ENCODE measurements at regions not wholly inside any gene's neighbourhood (a gene's known extent, or its start where the extent isn't known, plus 50 kb on each side); places are given as distances from the start of the nearest gene placed in this dataset.

GRCh38 chr16:51242296-51242994, 91.4 kb upstream of the SALL1 start:
- TF ChIP-seq CTCF (IDR thresholded peaks at IDR 0.05): no peak
- H3K36me3 ChIP-seq (ENCODE audit: insufficient read depth in 1 of 2, low read depth in 1 of 2): no peaks in the 10 kb centered on the region

GRCh38 chr16:51239196-51239595, 88.1 kb upstream of the SALL1 start:
- 72 to 90% (median 88%) methylated on average over 2 of the region's 2 CpGs for WGBS, 3 donors

More at GRCh38 chr16:51242296-51242994, 91.4 kb upstream of the SALL1 start:
- Histone ChIP-seq H3K9me3 (no peaks in the 10 kb centered on the region), H3K4me1 (no peaks in the 10 kb centered on the region), H3K4me3 (no peak overlapping the region), H3K27me3 (ENCODE audit: insufficient read depth in 3 of 3, low read length in 2 of 3) (peaks cover 0 to 1% (median 0%) of the 10 kb centered on the region in 3 donors), H3K27ac (no peak overlapping the region)
- DNase-seq (no peak), ATAC-seq (no peak)
- 50 to 53% (median 52%) methylated on average over 3 of the region's 3 CpGs for WGBS, 3 donors
- intact Hi-C loops (cut with DNase I): no loop called here

GRCh38 chr16:51237861-51238378, 86.8 kb upstream of the SALL1 start:
- no peak overlapping the region for H3K4me3 ChIP-seq
- no peaks in the 10 kb centered on the region for H3K27me3 ChIP-seq (ENCODE audit: insufficient read depth in 3 of 3, low read length in 2 of 3)
- ATAC-seq (no peak), DNase-seq (no peak)
- H3K36me3 ChIP-seq (ENCODE audit: insufficient read depth in 1 of 2, low read depth in 1 of 2): no peaks in the 10 kb centered on the region
- no peaks in the 10 kb centered on the region for H3K4me1 ChIP-seq
- TF ChIP-seq CTCF (IDR thresholded peaks at IDR 0.05): no peak
- H3K9me3 ChIP-seq: no peaks in the 10 kb centered on the region
- no peak overlapping the region for H3K27ac ChIP-seq
- intact Hi-C loops (cut with DNase I): loop anchor here in 1 of 2 donors (1.0 kb wide), 1 partner anchor 49 kb away; no protein-coding TSS in a partner anchor
- WGBS, 3 donors: 39 to 46% (median 39%) methylated on average over 6 of the region's 6 CpGs

More at GRCh38 chr16:51239196-51239595, 88.1 kb upstream of the SALL1 start:
- intact Hi-C loops (cut with DNase I): no loop called here
- Histone ChIP-seq H3K27me3 (ENCODE audit: insufficient read depth in 3 of 3, low read length in 2 of 3) (peaks cover 0 to 1% (median 0%) of the 10 kb centered on the region in 3 donors), H3K4me3 (no peak overlapping the region), H3K9me3 (no peaks in the 10 kb centered on the region), H3K36me3 (ENCODE audit: insufficient read depth in 1 of 2, low read depth in 1 of 2) (no peaks in the 10 kb centered on the region), H3K4me1 (no peaks in the 10 kb centered on the region), H3K27ac (no peak overlapping the region)
- no peak for ATAC-seq
- no peak for DNase-seq
- no peak for TF ChIP-seq CTCF (IDR thresholded peaks at IDR 0.05)

GRCh38 chr16:51237207-51237606, 86.1 kb upstream of the SALL1 start:
- 69 to 78% (median 70%) methylated on average over 2 of the region's 2 CpGs for WGBS, 3 donors
- Histone ChIP-seq H3K27me3 (ENCODE audit: insufficient read depth in 3 of 3, low read length in 2 of 3) (no peaks in the 10 kb centered on the region), H3K4me1 (no peaks in the 10 kb centered on the region), H3K27ac (no peak overlapping the region), H3K9me3 (no peaks in the 10 kb centered on the region), H3K36me3 (ENCODE audit: insufficient read depth in 1 of 2, low read depth in 1 of 2) (no peaks in the 10 kb centered on the region), H3K4me3 (no peak overlapping the region)
- no peak for TF ChIP-seq CTCF (IDR thresholded peaks at IDR 0.05)
- intact Hi-C loops (cut with DNase I): no loop called here
- DNase-seq (no peak), ATAC-seq (no peak)

All from psoas muscle (tissue), 7 donors.